NCI-H2107 treated with DMSO at 0.1 percent for 48 hours (cell line): ENCODE measurements at regions not wholly inside any gene's neighbourhood (a gene's known extent, or its start where the extent isn't known, plus 50 kb on each side); places are given as distances from the start of the nearest gene placed in this dataset.

Source experiments
- DNase-seq: peaks from one replicate; lab custom pipeline; 2025; ENCODE audit not compliant: unreplicated experiment; lab: John Stamatoyannopoulos, UW

DNA sequence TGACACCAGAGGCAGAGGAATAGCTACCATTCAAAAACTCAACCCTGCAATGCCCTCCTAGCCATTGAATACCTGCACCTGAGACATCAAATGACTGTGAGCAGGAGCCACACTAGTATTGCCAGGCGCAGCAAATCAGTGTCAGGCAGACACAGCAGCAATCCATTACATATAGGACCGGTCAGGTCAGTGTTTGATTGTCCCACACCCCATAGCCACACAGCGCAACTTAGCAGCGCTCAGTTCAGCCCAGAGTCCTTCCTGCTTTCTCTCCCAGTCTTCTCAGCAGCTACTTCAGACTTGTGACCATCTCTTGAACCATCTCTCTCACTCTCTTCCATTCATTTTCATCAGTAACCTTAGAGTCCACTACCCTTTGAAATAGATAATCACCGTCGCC, 181.6 kb upstream of the GPR12 start:
- DNase-seq, result no peak

DNA sequence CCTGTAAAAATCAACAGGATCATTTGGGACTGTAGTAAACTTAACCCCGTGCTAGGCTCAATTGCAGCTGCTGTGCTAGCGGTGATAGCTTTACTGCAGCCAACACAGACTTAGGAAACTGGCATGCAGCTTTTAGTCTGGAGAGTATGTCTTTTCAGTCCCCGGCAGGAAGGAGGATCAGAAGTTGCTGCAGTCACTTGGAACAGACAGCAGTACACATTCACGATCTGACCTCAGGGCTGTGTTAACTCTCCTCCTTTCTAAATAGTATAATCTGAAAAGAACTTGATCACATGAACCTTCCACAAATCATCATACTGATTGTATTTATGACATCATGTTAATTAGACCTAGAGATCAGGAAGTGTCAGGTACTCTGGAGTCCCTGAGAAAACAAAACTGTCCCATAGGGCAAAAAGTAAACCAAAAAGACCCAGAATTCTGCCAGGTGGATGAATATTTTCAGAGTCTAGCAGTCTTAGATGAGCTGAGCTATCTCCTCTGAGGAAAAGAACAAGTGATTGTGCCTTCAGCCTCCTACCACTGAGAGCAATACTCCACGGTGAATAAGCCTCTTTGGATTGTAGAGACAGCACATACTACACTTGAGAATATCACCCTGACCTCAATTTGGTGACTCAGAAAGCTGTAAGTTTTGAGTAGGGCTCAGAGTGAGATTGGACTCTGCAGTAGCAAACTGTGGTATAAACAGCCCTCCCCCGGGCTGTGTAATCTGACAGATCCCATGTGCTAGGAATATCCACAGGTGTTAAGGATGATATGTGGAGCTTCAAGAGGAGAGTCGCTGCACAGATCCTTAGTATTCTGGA, 181.0 kb upstream of the GPR12 start:
- no peak for DNase-seq

DNA sequence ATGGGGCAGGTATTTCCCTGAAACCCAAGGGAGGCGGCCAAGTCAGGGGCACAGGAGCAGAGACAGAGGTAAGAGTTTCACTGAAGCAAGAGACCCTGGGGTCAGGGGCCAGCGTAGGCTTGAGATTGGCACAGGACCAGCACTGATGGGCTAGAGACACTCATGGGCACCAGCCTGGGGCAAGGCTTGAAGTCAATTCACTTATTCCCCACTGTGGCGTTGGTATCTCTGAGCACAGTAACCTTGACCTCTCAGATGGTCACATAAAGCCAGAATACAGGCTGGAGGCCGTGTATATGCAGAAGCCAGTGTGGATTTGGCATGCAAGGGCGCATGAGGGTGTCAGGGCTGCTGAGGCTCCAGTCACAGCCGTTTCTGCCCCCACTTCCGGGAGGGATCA, 173.5 kb upstream of the GPR12 start:
- DNase-seq, result no peak

DNA sequence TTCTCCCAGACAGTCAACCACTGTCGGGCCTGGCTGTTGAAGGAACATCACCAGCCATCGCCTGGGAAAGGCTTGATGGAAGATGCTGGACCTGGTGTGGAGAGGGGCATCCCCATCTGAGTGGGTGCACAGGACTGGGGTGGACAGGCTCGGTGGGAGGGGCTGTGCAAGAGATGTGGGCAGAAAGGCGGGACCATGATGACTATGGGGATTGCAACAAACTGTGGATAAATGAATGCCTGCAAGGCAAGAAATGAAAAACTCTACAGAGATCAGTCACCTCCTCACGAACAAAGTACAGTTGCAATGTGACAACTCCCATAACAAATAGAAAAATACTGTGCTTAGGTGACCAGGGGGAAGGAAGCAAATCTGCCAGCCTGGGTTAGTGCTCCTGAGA, 171.9 kb upstream of the GPR12 start:
- no peak for DNase-seq

DNA sequence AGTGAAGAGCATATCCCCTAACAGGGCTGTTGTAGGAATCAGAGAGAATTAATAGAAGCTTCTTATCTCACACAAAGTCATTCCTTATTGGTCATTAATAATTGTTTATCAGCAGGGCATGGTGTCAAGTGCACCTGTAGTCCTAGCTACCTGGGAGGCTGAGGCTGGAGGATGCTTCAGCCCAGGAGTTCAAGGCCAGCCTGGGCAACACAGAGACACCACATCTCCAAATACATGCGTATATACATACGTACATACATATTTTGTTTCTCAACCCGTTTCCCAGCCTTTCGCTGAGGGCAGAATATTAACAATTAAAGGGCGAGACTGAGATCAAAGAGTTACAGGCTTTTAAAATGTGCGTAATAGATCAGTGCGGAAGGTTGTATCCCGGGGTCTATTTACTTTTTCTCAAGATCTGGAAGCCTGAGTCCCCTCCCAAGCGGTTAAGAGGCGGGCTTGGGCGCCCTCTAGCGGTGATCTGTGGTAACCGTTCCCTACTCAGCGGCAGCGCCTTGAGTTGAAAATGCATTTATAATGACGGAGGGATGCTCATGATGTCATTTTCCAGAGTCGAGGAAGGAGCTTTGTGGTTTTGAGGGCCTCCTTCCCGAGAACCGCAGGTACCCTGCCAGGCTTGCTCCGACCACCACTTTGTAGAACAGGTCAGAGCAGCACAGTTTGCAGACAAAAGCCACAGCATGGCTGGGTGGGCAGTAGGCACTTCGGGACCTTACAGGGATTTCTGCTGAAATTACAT, 169.6 kb upstream of the GPR12 start:
- peak; percentile 64 for DNase-seq

DNA sequence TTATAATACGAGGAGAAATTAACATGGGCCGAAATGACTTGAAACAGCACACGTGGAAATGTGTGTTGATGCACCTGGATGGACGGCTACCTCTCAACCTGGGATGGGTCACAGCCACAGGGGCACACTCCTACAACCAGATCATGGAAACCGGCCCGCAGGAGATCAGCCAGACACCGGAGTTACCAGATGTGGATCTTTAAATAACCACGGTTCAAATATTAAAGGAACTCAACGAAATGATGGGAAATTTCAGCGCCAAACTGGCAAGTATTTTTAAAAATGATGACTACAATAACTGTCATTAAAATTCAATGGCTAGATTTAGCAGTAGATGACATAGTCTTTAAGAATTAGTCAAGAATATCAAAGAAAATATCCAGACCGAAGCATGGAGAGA, 166.9 kb upstream of the GPR12 start:
- no peak for DNase-seq

DNA sequence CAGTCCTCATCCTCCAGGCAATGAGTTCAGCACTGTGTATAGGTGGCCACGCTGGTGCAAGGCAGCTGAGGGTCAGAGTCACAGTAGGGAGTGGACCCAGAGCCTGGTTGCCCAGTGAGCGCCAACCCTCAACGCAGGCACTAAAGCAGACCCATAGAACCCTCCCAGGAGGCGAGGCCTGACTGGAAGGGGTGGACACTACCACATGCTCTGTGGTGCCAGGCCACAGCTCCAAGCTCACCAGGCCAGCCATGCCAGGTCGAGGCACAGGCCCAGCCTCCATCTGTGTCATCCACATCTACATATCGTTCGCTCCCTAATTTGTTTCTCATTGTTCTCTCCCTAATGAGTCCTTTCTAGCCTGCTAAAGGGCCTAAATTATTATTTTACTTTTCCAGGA, 165.8 kb upstream of the GPR12 start:
- DNase-seq, result no peak

DNA sequence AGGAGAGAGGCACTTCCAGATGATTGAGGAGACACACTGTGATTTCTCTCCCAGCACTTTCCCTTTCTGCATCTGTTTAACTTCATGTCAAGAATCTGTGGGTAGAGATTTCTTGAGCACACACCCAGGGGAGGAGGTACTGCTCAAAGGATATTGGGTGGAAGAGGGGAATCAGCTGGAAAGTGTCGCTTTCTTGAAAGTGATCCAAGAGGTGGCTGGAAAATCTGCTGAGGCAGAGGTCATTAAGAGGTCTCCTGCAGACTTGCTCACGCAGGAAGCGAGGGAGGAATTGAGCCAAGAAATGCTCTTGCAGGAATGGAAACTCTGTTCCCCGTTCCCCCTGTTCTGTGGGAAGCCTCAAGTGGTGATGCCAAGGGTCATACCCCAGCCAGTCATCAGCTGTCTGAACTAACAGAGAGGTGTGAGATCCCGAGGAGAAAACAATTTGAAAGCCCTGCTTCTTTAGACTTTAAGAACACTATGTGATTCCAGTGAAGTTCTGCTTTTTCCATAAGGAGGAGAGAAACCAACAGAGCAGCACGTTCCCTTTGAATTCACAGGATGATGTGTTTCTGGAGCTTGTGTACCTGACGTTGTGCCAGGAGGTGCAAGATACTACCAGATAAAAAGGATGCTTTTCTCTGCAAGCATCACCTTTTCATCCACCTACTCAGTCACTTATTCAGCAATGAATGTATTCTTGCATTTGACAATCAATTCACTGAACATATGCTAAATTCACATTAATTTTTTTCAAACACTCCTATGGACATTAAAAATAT, 163.4 kb upstream of the GPR12 start:
- no peak for DNase-seq

DNA sequence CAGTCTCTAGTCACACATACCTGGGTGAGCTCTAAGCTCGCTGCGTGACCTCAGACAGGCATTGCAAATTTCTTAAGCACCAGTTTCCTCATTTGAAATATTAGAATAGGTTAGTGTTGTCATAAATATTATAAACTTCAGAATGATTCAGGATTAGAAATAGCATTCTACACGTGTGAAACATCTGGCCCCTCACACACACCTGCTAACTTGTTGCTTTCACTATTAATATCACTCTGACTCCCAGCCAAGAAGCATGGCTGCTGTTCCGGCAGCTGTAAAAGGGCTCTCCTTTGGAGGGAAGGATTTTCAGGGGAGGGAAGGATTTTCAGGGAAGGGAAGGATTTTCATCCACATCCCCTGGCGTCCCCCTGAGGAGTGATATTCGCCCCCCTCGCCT, 161.3 kb upstream of the GPR12 start:
- DNase-seq, result no peak

DNA sequence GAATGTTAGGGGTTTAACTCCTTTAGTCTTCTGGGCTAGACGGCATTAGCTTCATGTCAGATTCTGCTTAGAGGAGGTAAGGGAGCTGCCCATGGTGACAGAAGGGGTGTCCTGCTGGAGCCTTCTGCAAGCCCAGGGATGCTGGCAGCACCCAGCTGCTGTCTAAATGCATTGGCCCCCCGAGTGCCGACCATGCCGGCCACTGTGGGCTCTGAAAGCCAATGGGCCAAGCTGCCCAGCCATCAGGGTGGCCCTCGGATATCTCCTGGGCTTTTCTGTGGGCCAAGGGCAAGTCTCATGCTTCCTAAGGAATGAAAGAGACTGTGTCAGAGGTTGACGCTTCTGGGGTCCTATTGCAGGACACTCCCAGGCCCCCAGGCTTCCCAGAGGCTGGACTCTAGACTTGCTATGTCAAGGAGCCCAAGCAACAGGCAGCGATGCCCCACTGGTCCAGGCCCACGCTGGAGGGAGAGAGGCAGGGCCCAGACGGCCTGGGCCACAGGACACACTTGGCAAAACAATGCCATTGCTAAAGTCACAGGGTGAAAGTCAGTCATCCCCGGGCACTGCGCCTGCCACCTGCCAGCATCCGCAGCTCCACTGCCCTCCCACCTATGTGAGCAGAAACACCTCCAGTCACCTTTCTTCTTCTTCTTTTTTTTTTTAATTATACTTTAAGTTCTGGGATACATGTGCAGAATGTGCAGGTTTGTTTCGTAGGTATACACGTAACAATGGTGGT, 160.2 kb upstream of the GPR12 start:
- DNase-seq, result no peak

DNA sequence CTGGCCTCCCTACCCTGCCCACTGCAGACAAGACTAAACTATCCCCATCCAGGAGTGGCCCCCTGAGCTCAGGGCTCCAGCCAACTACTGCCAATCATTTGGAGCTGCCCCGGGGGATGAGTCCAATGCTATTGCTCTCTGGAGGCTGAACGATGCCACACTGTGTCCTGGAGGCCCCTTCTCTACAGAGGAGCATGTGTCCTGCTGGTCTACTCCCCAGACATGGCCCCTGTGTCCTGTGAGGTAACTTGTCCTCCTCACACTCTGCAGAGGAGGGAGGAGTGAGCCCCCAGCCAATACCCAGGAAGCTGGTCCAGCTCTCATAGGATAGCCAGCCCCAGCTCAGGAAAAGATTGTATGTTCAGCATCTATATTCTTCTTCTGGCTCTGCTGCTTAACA, 159.1 kb upstream of the GPR12 start:
- DNase-seq, result no peak

DNA sequence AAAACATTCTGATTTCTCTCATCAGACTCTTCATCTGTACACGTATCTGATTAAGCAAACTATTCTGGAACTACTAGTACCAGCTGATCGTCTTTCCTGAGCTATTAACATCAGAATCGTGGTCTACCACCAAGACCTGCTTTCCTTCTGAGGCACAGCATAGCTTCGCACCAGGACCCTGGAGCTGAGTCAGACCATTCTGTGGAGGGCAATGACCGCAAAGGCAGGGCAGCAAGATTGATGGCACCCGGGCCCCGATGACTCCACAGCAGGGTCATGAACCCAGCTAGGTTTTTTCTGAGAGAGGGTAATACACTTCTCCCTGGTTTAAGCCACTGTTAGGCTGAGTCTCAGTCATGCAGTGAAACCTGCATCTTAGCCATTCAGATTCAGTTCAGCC, 158.7 kb upstream of the GPR12 start:
- no peak for DNase-seq

DNA sequence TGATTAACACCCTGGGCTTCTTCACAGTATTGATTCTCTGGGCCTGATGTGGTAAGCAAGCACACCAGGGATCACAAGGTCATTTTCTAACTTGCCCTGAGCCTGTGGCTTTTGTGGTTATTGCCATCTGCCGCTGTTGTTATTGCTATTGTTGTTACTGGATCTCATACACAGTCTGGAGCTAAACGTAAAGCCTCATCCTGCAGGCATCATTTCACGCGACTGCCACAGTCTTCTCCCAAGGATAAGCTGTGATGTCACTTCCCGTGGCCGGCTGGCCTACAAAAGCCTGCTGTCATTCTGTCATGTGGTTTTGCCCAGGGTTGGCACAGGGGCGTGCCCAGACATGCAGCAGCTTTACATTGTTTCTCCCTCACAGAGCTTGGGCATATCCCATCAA, 154.0 kb upstream of the GPR12 start:
- DNase-seq, result peak; percentile 95

DNA sequence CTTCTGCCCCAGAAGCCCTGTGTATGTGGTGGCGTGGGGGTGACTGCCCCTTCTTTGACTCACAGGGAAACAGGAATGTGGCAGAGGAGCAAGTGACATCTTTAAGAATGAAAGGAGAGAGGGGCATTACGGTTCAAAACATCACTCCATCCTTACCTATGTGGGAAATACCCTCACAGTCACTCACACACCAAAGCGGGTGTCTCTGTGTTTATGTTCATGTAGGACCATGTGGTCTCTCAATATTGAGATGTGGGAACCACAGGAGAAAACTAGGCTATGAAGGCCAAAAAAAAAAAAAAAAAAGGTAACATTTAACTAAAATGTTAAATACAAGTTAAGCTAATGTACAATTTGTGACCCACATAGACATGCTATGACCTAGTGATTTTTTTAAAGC, 153.6 kb upstream of the GPR12 start:
- DNase-seq, result no peak

DNA sequence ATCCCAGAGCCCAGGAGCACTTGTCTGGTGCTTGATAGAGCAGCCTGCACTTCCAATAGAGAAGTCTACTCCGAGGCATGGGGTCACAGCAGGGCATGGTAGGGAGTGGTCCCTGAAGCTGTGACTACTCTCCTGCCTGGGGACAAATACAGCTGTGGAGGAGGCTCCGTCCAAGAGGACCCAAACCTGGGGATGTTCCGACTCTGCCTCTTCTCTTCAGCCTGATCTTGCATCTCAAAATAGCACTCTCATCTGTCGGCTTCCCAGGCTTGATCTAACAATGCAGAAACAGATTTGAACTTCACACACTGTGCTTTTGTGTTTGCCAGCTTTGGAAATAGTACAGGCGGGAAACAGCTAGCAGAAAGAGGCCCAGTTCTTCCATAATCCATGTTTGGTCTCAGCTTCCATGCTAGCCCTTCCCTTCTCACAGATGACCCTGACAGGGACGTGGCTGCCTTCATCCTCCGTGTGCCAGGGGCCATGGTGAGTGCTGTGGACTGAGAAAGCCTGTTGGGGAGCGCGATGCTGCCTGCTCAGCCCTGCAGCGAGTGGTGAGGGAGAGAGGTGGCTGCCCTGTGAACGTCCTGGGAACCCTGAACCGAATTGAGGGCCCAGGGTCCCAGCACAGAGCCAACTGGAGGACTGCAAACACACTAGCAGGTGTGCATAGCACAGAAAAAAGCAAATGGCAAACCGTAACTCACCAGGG, 150.3 kb upstream of the GPR12 start:
- no peak for DNase-seq

DNA sequence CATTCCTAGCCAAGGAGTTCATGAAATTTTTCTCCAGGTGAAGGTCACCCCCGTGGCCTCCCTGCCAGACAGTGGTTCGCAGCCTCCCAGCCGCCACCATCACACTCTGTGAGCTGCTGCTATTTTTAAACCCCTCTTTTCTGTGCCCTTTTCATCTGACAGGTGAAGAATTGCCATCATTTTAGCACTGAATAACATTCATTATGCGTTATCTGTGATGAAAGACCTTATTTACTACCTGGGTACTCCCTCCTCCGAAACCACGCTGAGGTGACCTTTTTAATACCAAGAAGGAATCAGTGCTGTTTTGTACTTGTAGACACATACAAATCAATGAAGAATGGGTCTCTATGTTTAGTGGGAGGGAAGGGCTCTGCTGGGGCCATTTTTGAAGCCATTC, 148.9 kb upstream of the GPR12 start:
- DNase-seq, result no peak

DNA sequence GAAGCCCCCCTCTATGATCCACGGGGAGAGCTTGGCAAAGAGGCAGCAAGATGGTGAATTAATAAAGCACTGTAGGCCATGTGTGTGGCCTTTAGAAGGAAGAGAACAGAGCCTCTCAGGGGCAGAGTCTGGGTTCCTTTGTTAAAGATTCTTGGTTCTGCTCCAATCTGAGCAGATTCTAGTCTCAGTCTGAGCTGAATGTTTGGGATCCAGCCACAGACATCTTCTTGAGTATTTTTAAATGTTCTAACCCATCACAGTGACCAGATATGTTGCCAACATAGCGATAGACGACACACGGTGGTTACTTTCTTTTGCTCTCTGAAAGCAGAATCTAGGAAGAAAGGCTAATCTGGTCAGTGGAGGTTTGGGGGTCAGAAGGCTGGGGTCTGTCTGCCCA, 147.5 kb upstream of the GPR12 start:
- DNase-seq, result no peak

DNA sequence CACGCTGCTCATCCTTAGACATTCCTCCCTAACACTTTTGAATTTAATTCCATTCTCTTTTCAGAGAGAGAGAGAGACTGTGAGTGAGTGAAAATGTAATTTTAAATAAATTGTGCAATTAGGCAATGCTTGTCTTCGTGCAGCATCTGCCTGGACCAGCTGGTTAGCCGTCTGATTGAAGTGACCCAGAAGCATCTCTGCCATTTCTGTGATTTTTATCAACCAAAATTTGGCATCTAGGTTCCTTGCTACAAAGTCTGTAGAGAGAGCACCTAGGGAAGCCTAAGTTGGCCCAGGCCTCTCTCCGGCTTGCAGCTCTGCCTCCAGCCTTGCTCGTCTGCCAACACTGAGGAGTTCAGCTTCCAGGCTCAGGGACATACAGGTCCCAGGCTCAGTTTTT, 138.6 kb upstream of the GPR12 start:
- DNase-seq, result no peak

DNA sequence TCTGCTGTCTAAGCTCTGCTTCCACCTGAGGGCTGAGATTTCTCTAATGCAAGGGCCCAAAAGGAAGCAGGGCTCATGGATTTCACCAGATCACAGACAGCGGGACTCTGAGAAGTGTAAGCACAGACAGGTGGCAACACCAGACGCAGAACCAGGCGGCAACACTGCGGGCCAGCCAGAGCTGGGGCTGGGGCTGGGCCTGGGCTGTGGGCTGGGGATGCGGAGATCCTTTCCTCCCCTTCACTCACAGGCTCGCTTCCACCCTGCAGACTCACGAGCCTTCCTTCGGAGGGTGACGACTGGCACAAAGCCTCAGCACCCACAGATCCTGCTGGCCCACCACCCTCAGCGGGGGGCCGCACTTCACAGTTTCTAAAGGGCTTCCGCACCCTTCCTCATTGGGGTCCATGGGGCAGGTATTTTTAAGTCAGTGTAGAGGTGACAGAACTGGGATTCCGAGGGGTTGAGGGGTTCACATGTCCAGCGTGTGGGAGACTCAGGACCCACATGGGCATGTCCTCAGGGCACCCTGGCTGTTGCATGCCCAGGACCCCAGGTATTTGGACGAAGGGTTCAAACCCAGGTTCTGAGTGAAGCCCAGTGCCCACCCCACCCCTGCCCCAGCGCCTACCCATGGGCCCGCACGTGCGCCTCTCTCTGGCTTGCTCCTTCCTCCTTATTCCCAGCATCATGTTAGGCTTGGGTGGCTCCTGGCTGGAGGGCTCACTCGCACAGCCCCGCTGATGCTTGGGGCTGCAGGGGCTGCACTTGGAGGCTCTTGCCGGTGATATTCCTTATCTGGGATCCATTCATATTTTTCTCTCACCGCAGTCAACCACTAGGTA, 137.3 kb upstream of the GPR12 start:
- no peak for DNase-seq
